K562 (cell line): ENCODE measurements at regions not wholly inside any gene's neighbourhood (a gene's known extent, or its start where the extent isn't known, plus 50 kb on each side); places are given as distances from the start of the nearest gene placed in this dataset.

ENCODE experiments used
- ATAC-seq: fragments of 200-7000 bp; cut with Tn5 transposase; 3 replicates; pipeline ENCODE4 v1.9.1; 2020; ENCODE audit warnings: moderate library complexity
- BruUV-seq: library from RNA; stranded (reverse); fragments of 400-500 nt; replicated peaks from 2 replicates; lab custom pipeline; 2021; lab: Mats Ljungman, UMichigan
- CTCF ChIA-PET: fragments of 300-600 bp; formaldehyde crosslinking; extraction: SDS; loops from one replicate; lab custom pipeline; 2021; ENCODE audit warnings: low intra/inter-chr PET ratio; lab: Yijun Ruan, JAX
- POLR2A ChIA-PET: fragments of 300-600, 350-650 bp; sonication (Branson Sonifier 250); formaldehyde crosslinking; extraction: SDS; loops from one replicate; lab custom pipeline; 2021; ENCODE audit warnings: antibody characterized with exemption, inconsistent platforms; lab: Yijun Ruan, JAX
- DNase-seq, 4 experiments: peaks; one replicate each; pipeline versions ENCODE4 v3.0.0 to v3.0.0-alpha.2; 2011 to 2018; ENCODE audit warnings: low spot score in 3 of 4, mixed read lengths in 3 of 4; ENCODE audit errors: extremely low read depth in 1 of 4
- FAIRE-seq: peaks from 2 replicates; lab custom pipeline; 2011; peaks lifted over from hg19 to GRCh38; lab: Jason Lieb, UNC
- H2AFZ ChIP-seq: 2 replicates; pipeline ENCODE4 v1.6.0; 2011; ENCODE audit warnings: low read depth, low read length, control low read depth, inconsistent platforms
- H3K27ac ChIP-seq: fragments of 200-600 bp; 3 replicates; pipeline ENCODE4 v1.8.0; 2011; ENCODE audit warnings: low read depth, mild to moderate bottlenecking, control low read depth, inconsistent platforms, low read length, moderate library complexity, mixed read lengths; ENCODE audit errors: extremely low read depth
- H3K27me3 ChIP-seq, 2 experiments: fragments of 300-600 bp in 1 of 2; 2 replicates in 1 of 2; 3 replicates in 1 of 2; pipeline versions ENCODE4 v1.6.0 to v1.8.0; 2011; ENCODE audit warnings: inconsistent platforms in 2 of 2, low read length in 2 of 2, mild to moderate bottlenecking in 1 of 2, mixed read lengths in 1 of 2, moderate library complexity in 1 of 2; ENCODE audit not compliant: control insufficient read depth in 2 of 2, insufficient read depth in 2 of 2
- H3K36me3 ChIP-seq: fragments of 300-600 bp; 3 replicates; pipeline ENCODE4 v1.8.0; 2011; ENCODE audit warnings: mild to moderate bottlenecking, low read length, inconsistent platforms; ENCODE audit not compliant: control insufficient read depth, insufficient read depth
- H3K4me1 ChIP-seq, 2 experiments: fragments of 200-600 bp in 1 of 2; replicated peaks in 1 of 2; 2 replicates in 1 of 2; 3 replicates in 1 of 2; pipeline versions ENCODE4 v1.5.1 to v1.8.0; 2011; ENCODE audit warnings: inconsistent platforms in 2 of 2, low read length in 2 of 2, mild to moderate bottlenecking in 1 of 2, mixed read lengths in 1 of 2, moderate library complexity in 1 of 2; ENCODE audit not compliant: control insufficient read depth in 2 of 2, insufficient read depth in 2 of 2
- H3K4me2 ChIP-seq: 2 replicates; pipeline ENCODE4 v1.6.1; 2011; ENCODE audit warnings: low read length, control low read depth, inconsistent platforms, mixed read lengths; ENCODE audit not compliant: insufficient read depth
- H3K4me3 ChIP-seq: fragments of 200-600 bp; sonication (generic), shearing (Covaris generic); 2 replicates; pipeline ENCODE4 v1.5.1; 2016; ENCODE audit warnings: control low read depth, inconsistent platforms
- H3K79me2 ChIP-seq: fragments of 200-600 bp; 3 replicates; pipeline ENCODE4 v1.8.0; 2011; ENCODE audit warnings: low read length, inconsistent platforms; ENCODE audit not compliant: control insufficient read depth, insufficient read depth
- H3K9ac ChIP-seq, 2 experiments: 2 replicates each; pipeline versions ENCODE4 v1.6.0 to v1.6.1; 2011; ENCODE audit warnings: low read depth in 2 of 2, low read length in 2 of 2, control low read depth in 1 of 2, inconsistent platforms in 1 of 2, mild to moderate bottlenecking in 1 of 2, mixed read lengths in 1 of 2; ENCODE audit not compliant: insufficient read depth in 1 of 2
- H3K9me1 ChIP-seq: one replicate; pipeline ENCODE4 v1.6.0; 2011; ENCODE audit warnings: inconsistent platforms, mild to moderate bottlenecking, low read length, moderate library complexity; ENCODE audit not compliant: control insufficient read depth, insufficient read depth
- H3K9me3 ChIP-seq: replicated peaks from 2 replicates; pipeline ENCODE4 v1.5.1; 2011; ENCODE audit warnings: low read depth, low read length, inconsistent platforms; ENCODE audit not compliant: control insufficient read depth, insufficient read depth
- H4K20me1 ChIP-seq: replicated peaks from 2 replicates; pipeline ENCODE4 v1.6.1; 2011; ENCODE audit warnings: low read length, inconsistent platforms, mixed read lengths; ENCODE audit not compliant: control insufficient read depth, insufficient read depth
- KLF1 ChIP-seq: fragments of 450-650 bp; IDR thresholded peaks from 2 replicates; pipeline ENCODE4 v1.6.1; 2016; ENCODE audit warnings: missing genetic modification characterization, missing compliant biosample characterization
- KLF13 ChIP-seq: fragments of 450-650 bp; IDR thresholded peaks from 2 replicates; pipeline ENCODE4 v1.6.1; 2016; ENCODE audit warnings: missing genetic modification characterization, low read depth, mild to moderate bottlenecking, missing compliant biosample characterization, moderate library complexity, borderline replicate concordance
- SAFB ChIP-seq: fragments of 200-400 bp; formaldehyde crosslinking; IDR thresholded peaks from 2 replicates; pipeline ENCODE4 v1.6.1; 2017; ENCODE audit warnings: low read depth, low read length, borderline replicate concordance
- SRSF1 ChIP-seq: fragments of 200-400 bp; formaldehyde crosslinking; IDR thresholded peaks from 2 replicates; pipeline ENCODE4 v1.6.1; 2017; ENCODE audit warnings: mild to moderate bottlenecking, low read depth, low read length, moderate library complexity
- XRCC5 ChIP-seq: fragments of 200-400 bp; formaldehyde crosslinking; IDR thresholded peaks from 2 replicates; pipeline ENCODE4 v1.6.1; 2017; ENCODE audit warnings: low read depth, mild to moderate bottlenecking, low read length
- ZNF224 ChIP-seq: sonication (generic); formaldehyde crosslinking; IDR thresholded peaks from 2 replicates; pipeline ENCODE4 v1.8.0; 2022; ENCODE audit warnings: mild to moderate bottlenecking, missing genetic modification reagents
- WGBS: fragments of 100-300 bp; shearing (Covaris generic); methylation state at CpG from one replicate; pipeline ENCODE4 v1.1.6; 2016; ENCODE audit warnings: low coverage, mixed read lengths; ENCODE audit not compliant: insufficient coverage; ENCODE audit errors: missing lambda C conversion rate; 5-methylcytosine and 5-hydroxymethylcytosine counted together
- in situ Hi-C: fragments of 300-500 bp; cut with MboI; formaldehyde crosslinking; loops from 4 replicates; pipeline ENCODE4 v1.15.0; 2018; ENCODE audit warnings: inconsistent platforms, mixed read lengths
- intact Hi-C: fragments of 100-400 bp; cut with micrococcal nuclease; formaldehyde crosslinking; loops from 2 replicates; pipeline ENCODE4 v1.14.2; 2022
- TF ChIP-seq, protein P1 (sequence below): sonication (generic); formaldehyde crosslinking; IDR thresholded peaks from 2 replicates; pipeline ENCODE4 v1.8.1; 2023; ENCODE audit warnings: mild to moderate bottlenecking, missing genetic modification reagents
- TF ChIP-seq, protein P2 (sequence below): IDR thresholded peaks from 2 replicates; pipeline ENCODE4 v1.6.1; 2014; ENCODE audit warnings: antibody characterized with exemption
- TF ChIP-seq, protein P3 (sequence below), 3 experiments: IDR thresholded peaks in 2 of 3; conservative IDR thresholded peaks in 1 of 3; 2 replicates each; pipeline ENCODE4 v1.5.1; 2011 to 2012; ENCODE audit warnings: low read length in 3 of 3, mild to moderate bottlenecking in 3 of 3, control low read depth in 2 of 3, improper control_type of control experiment in 1 of 3, inconsistent platforms in 1 of 3, low read depth in 1 of 3, mixed read lengths in 1 of 3, moderate library complexity in 1 of 3; ENCODE audit not compliant: insufficient read depth in 2 of 3
- TF ChIP-seq, protein P4 (sequence below): sonication (generic); formaldehyde crosslinking; IDR thresholded peaks from 2 replicates; pipeline ENCODE4 v1.5.0; 2020; ENCODE audit warnings: missing genetic modification reagents
- TF ChIP-seq, protein P5 (sequence below): fragments of 250-450 bp; sonication (Bioruptor Pico); IDR thresholded peaks from 2 replicates; pipeline ENCODE4 v1.4.0; 2020
- TF ChIP-seq, protein P6 (sequence below): fragments of 250-450 bp; sonication (Bioruptor Pico); IDR thresholded peaks from 2 replicates; pipeline ENCODE4 v1.6.1; 2021; ENCODE audit warnings: mild to moderate bottlenecking

DNA sequence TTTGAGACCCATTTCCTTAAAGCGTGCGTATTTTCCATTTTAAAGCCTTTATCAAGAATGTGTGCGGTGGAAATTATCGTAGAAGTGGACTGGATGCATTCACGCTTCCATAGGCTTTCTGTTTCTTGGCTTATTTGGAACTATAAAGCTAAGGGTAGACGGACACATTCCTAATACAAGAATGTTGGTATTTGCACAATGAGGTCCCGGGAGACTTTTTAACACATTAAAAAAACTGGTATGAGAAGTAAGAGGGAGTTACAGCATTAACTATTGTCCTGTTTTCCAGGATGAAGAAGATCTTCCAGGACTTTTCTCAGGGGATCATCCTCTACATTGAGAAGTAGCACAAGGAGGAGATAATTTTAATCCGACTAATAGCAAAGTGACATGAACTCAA lies 653.0 kb downstream of the MTRR start:
- POLR2A ChIA-PET = interaction anchor here (1.3 kb wide), 1 partner anchor 428 kb away, joined by 3 read pairs; no protein-coding TSS in a partner anchor
- no peak for TF ChIP-seq XRCC5
- TF ChIP-seq, protein P1, sequence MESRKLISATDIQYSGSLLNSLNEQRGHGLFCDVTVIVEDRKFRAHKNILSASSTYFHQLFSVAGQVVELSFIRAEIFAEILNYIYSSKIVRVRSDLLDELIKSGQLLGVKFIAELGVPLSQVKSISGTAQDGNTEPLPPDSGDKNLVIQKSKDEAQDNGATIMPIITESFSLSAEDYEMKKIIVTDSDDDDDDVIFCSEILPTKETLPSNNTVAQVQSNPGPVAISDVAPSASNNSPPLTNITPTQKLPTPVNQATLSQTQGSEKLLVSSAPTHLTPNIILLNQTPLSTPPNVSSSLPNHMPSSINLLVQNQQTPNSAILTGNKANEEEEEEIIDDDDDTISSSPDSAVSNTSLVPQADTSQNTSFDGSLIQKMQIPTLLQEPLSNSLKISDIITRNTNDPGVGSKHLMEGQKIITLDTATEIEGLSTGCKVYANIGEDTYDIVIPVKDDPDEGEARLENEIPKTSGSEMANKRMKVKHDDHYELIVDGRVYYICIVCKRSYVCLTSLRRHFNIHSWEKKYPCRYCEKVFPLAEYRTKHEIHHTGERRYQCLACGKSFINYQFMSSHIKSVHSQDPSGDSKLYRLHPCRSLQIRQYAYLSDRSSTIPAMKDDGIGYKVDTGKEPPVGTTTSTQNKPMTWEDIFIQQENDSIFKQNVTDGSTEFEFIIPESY (CRISPR knock-in tag) = no peak
- TF ChIP-seq, protein P2, sequence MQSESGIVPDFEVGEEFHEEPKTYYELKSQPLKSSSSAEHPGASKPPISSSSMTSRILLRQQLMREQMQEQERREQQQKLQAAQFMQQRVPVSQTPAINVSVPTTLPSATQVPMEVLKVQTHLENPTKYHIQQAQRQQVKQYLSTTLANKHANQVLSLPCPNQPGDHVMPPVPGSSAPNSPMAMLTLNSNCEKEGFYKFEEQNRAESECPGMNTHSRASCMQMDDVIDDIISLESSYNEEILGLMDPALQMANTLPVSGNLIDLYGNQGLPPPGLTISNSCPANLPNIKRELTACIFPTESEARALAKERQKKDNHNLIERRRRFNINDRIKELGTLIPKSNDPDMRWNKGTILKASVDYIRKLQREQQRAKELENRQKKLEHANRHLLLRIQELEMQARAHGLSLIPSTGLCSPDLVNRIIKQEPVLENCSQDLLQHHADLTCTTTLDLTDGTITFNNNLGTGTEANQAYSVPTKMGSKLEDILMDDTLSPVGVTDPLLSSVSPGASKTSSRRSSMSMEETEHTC = no peak
- no peak for TF ChIP-seq KLF13 (tag)
- TF ChIP-seq, protein P3, sequence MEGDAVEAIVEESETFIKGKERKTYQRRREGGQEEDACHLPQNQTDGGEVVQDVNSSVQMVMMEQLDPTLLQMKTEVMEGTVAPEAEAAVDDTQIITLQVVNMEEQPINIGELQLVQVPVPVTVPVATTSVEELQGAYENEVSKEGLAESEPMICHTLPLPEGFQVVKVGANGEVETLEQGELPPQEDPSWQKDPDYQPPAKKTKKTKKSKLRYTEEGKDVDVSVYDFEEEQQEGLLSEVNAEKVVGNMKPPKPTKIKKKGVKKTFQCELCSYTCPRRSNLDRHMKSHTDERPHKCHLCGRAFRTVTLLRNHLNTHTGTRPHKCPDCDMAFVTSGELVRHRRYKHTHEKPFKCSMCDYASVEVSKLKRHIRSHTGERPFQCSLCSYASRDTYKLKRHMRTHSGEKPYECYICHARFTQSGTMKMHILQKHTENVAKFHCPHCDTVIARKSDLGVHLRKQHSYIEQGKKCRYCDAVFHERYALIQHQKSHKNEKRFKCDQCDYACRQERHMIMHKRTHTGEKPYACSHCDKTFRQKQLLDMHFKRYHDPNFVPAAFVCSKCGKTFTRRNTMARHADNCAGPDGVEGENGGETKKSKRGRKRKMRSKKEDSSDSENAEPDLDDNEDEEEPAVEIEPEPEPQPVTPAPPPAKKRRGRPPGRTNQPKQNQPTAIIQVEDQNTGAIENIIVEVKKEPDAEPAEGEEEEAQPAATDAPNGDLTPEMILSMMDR (IDR thresholded peaks at IDR 0.05 in 2 of 3, conservative IDR thresholded peaks at IDR 0.05 in 1 of 3; ENCODE audit: insufficient read depth in 2 of 3, low read depth in 1 of 3, low read length in 3 of 3) = no peak
- TF ChIP-seq, protein P4, sequence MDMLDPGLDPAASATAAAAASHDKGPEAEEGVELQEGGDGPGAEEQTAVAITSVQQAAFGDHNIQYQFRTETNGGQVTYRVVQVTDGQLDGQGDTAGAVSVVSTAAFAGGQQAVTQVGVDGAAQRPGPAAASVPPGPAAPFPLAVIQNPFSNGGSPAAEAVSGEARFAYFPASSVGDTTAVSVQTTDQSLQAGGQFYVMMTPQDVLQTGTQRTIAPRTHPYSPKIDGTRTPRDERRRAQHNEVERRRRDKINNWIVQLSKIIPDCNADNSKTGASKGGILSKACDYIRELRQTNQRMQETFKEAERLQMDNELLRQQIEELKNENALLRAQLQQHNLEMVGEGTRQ (CRISPR knock-in tag) = no peak
- TF ChIP-seq ZNF224 (CRISPR knock-in tag) = no peak
- TF ChIP-seq, protein P5, sequence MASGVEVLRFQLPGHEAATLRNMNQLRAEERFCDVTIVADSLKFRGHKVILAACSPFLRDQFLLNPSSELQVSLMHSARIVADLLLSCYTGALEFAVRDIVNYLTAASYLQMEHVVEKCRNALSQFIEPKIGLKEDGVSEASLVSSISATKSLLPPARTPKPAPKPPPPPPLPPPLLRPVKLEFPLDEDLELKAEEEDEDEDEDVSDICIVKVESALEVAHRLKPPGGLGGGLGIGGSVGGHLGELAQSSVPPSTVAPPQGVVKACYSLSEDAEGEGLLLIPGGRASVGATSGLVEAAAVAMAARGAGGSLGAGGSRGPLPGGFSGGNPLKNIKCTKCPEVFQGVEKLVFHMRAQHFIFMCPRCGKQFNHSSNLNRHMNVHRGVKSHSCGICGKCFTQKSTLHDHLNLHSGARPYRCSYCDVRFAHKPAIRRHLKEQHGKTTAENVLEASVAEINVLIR (CRISPR knock-in tag) = no peak
- TF ChIP-seq, protein P6, sequence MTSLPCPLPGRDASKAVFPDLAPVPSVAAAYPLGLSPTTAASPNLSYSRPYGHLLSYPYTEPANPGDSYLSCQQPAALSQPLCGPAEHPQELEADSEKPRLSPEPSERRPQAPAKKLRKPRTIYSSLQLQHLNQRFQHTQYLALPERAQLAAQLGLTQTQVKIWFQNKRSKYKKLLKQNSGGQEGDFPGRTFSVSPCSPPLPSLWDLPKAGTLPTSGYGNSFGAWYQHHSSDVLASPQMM (CRISPR knock-in tag) = no peak
- TF ChIP-seq SAFB = no peak
- TF ChIP-seq KLF1 (tag) = no peak
- no peak for TF ChIP-seq SRSF1
- Histone ChIP-seq H2AFZ (no peak overlapping the region), H3K9me1 (no peaks in the 10 kb centered on the region), H3K4me2 (no peak overlapping the region), H3K27me3 (no peaks in the 10 kb centered on the region), H3K27ac (no peak overlapping the region), H3K9ac (no peak overlapping the region), H3K4me3 (no peak overlapping the region), H4K20me1 (no peaks in the 10 kb centered on the region), H3K9me3 (no peaks in the 10 kb centered on the region), H3K4me1 (no peaks in the 10 kb centered on the region), H3K36me3 (no peaks in the 10 kb centered on the region), H3K79me2 (no peaks in the 10 kb centered on the region)
- ATAC-seq = no peak
- intact Hi-C loops (no loop called here), in situ Hi-C loops (no loop called here)
- 0% methylated on average over 8 of the region's 8 CpGs for WGBS
- no TSS peak for BruUV-seq
- FAIRE-seq = no peak
- DNase-seq = no peak
- CTCF ChIA-PET = no interaction called here
